ENCODE measurements at regions not wholly inside any gene's neighbourhood (a gene's known extent, or its start where the extent isn't known, plus 50 kb on each side); places are given as distances from the start of the nearest gene placed in this dataset.

- TF ChIP-seq CTCF (IDR thresholded peaks at IDR 0.05) = no peak
- no peak for TF ChIP-seq POLR2A (IDR thresholded peaks at IDR 0.05)
- TF ChIP-seq POLR2AphosphoS5 (IDR thresholded peaks at IDR 0.05) = no peak
These were observed 924.9 kb upstream of the ZNF722 start for GRCh38 chr7:63073736-63074135.

Measured in gastroesophageal sphincter (tissue), 3 donors.